NCI-H2171 treated with DMSO at 0.1 percent for 48 hours (cell line): ENCODE measurements at regions not wholly inside any gene's neighbourhood (a gene's known extent, or its start where the extent isn't known, plus 50 kb on each side); places are given as distances from the start of the nearest gene placed in this dataset.

Source experiments
- DNase-seq: peaks from one replicate; lab custom pipeline; 2025; lab: John Stamatoyannopoulos, UW

- DNase-seq = no peak
Measured at GRCh38 chr11:13062115-13062514, 53.0 kb downstream of the RASSF10 start.

- no peak for DNase-seq
Measured at GRCh38 chr11:13064593-13064992, 55.5 kb downstream of the RASSF10 start.

GRCh38 chr11:13065200-13065787, 56.2 kb downstream of the RASSF10 start:
- no peak for DNase-seq

- no peak for DNase-seq
Measured at GRCh38 chr11:13068211-13068610, 59.1 kb downstream of the RASSF10 start.

GRCh38 chr11:13073119-13073981, 64.2 kb downstream of the RASSF10 start:
- no peak for DNase-seq

GRCh38 chr11:13074714-13075464, 65.8 kb downstream of the RASSF10 start:
- no peak for DNase-seq

- DNase-seq = no peak
Measured at GRCh38 chr11:13076961-13077360, 67.8 kb downstream of the RASSF10 start.

- DNase-seq = no peak
Measured at GRCh38 chr11:13080861-13081260, 71.7 kb downstream of the RASSF10 start.

GRCh38 chr11:13082588-13082987, 73.5 kb downstream of the RASSF10 start:
- no peak for DNase-seq

- DNase-seq = no peak
Measured at GRCh38 chr11:13090228-13090708, 81.2 kb downstream of the RASSF10 start.

- no peak for DNase-seq
Measured at GRCh38 chr11:13091373-13091772, 82.3 kb downstream of the RASSF10 start.

- DNase-seq = no peak
Measured at GRCh38 chr11:13091804-13092203, 82.7 kb downstream of the RASSF10 start.

- DNase-seq = no peak
Measured at GRCh38 chr11:13094930-13095687, 86.0 kb downstream of the RASSF10 start.

GRCh38 chr11:13098063-13098462, 88.9 kb downstream of the RASSF10 start:
- peak; percentile 25 for DNase-seq

- DNase-seq = no peak
Measured at GRCh38 chr11:13098616-13099289, 89.6 kb downstream of the RASSF10 start.

- DNase-seq = no peak
Measured at GRCh38 chr11:13101644-13102512, 92.8 kb downstream of the RASSF10 start.

- DNase-seq = no peak
Measured at GRCh38 chr11:13102513-13102840, 93.4 kb downstream of the RASSF10 start.

- DNase-seq = no peak
Measured at GRCh38 chr11:13102865-13103539, 93.9 kb downstream of the RASSF10 start.

GRCh38 chr11:13103962-13104554, 94.9 kb downstream of the RASSF10 start:
- no peak for DNase-seq
